Cardiac fibroblast (primary cell): ENCODE measurements at regions not wholly inside any gene's neighbourhood (a gene's known extent, or its start where the extent isn't known, plus 50 kb on each side); places are given as distances from the start of the nearest gene placed in this dataset.
A peak's percentile ranks its signal among the peaks of the same experiment; 100 is the strongest.

ENCODE experiments used
- DNase-seq, 2 donors: peaks; one replicate each; pipeline versions ENCODE4 v3.0.0 to v3.0.0-alpha.2; 2010; ENCODE audit warnings: low read depth in 2 of 2
- H3K4me3 ChIP-seq, 2 donors: replicated peaks in 1 of 2; 1 replicate in 1 of 2; 2 replicates in 1 of 2; pipeline ENCODE4 v1.5.1; 2011; ENCODE audit warnings: low read depth in 2 of 2, low read length in 2 of 2, mild to moderate bottlenecking in 2 of 2, moderate library complexity in 1 of 2
- TF ChIP-seq, protein P1 (sequence below): IDR thresholded peaks from one replicate; pipeline ENCODE4 v1.5.1; 2011; ENCODE audit warnings: low read depth, mild to moderate bottlenecking, low read length, inconsistent platforms

- TF ChIP-seq, protein P1, sequence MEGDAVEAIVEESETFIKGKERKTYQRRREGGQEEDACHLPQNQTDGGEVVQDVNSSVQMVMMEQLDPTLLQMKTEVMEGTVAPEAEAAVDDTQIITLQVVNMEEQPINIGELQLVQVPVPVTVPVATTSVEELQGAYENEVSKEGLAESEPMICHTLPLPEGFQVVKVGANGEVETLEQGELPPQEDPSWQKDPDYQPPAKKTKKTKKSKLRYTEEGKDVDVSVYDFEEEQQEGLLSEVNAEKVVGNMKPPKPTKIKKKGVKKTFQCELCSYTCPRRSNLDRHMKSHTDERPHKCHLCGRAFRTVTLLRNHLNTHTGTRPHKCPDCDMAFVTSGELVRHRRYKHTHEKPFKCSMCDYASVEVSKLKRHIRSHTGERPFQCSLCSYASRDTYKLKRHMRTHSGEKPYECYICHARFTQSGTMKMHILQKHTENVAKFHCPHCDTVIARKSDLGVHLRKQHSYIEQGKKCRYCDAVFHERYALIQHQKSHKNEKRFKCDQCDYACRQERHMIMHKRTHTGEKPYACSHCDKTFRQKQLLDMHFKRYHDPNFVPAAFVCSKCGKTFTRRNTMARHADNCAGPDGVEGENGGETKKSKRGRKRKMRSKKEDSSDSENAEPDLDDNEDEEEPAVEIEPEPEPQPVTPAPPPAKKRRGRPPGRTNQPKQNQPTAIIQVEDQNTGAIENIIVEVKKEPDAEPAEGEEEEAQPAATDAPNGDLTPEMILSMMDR, result no peak
- no peak overlapping the region for H3K4me3 ChIP-seq
- DNase-seq, result no peak
These were observed 196.1 kb upstream of the PRSS1 start for GRCh38 chr7:142553216-142553615.

GRCh38 chr7:142548978-142549377 lies 200.3 kb upstream of the PRSS1 start:
- TF ChIP-seq, protein P1, result no peak
- H3K4me3 ChIP-seq, result no peak overlapping the region
- DNase-seq, result peak in 1 of 2 donors; percentile 42

- no peak for DNase-seq
- TF ChIP-seq, protein P1, result no peak
- H3K4me3 ChIP-seq, result no peak overlapping the region
These were observed 202.8 kb upstream of the PRSS1 start for GRCh38 chr7:142546452-142546851.

DNA sequence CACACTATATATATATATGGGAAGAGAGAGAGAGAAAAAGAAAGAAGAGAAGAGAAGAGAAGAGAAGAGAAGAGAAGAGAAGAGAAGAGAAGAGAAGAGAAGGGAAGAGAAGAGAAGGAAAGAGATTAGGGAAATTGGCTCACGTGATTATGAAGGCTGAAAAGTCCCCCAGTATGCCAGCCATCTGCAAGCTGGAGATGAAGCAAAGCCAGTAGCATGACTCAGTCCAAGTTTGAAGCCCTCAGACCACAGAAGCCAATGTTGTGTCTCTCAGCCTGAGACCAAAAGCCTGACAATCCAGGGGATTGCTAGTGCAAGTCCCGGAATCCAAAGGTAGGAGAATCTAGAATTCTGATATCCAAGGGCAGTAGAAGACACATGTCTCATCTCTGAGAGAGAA lies 206.3 kb upstream of the PRSS1 start:
- DNase-seq, result peak; percentile 30 to 58
- H3K4me3 ChIP-seq, result no peak overlapping the region
- TF ChIP-seq, protein P1, result no peak

- TF ChIP-seq, protein P1, result no peak
- no peak overlapping the region for H3K4me3 ChIP-seq
- DNase-seq, result no peak
These were observed 207.2 kb upstream of the PRSS1 start for GRCh38 chr7:142542105-142542504.

GRCh38 chr7:142540371-142540770 lies 208.9 kb upstream of the PRSS1 start:
- DNase-seq, result no peak
- TF ChIP-seq, protein P1, result no peak
- H3K4me3 ChIP-seq, result no peak overlapping the region

- DNase-seq, result peak; percentile 31 to 86
- H3K4me3 ChIP-seq, result no peak overlapping the region
- TF ChIP-seq, protein P1, result no peak
These were observed 209.4 kb upstream of the PRSS1 start for GRCh38 chr7:142539901-142540300.
